ENCODE measurements at regions not wholly inside any gene's neighbourhood (a gene's known extent, or its start where the extent isn't known, plus 50 kb on each side); places are given as distances from the start of the nearest gene placed in this dataset.

DNA sequence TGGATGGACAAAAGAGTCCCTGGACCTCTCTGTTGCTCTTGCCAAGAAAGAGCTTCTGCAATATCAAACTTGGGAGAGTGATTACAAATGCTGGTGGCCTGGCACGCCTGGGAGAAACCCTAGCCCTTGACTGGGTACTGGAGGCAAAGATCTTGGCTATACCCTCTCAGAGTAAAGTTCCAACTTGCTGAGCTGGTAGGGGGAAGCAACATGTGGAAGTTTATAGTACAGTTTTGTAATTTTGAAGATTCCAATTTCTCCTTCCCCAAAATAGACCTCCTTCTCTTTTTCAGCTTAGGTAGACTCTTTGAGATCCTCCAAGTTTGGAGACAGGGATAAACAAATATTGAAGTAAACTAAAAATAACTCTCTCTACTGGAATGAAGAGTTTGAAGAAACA is 645.3 kb downstream of the NR4A2 start:
- BruUV-seq (replicated peaks), result no TSS peak
- dilution Hi-C loops (cut with MboI; ENCODE audit: extremely low pct_ligation_motif_present, low sequenced_read_pairs), result no loop called here
- POLR2A ChIA-PET, result no interaction called here

More for the DNA sequence above, 645.3 kb downstream of the NR4A2 start:
- H3K79me2 ChIP-seq (ENCODE audit: control insufficient read depth, insufficient read depth, low read length), result no peaks in the 10 kb centered on the region
- no peak overlapping the region for H3K4me3 ChIP-seq (replicated peaks in 1 of 3; ENCODE audit: insufficient read depth in 1 of 3, low read depth in 1 of 3, low read length in 3 of 3)
- no peaks in the 10 kb centered on the region for H3K9me1 ChIP-seq (replicated peaks; ENCODE audit: control insufficient read depth, extremely low read depth, insufficient read depth, low read length)
- H3K27me3 ChIP-seq (ENCODE audit: control insufficient read depth in 2 of 2, insufficient read depth in 2 of 2, low read length in 2 of 2), result no peaks in the 10 kb centered on the region
- H3K9ac ChIP-seq (replicated peaks; ENCODE audit: extremely low read depth, insufficient read depth, low read length), result no peak overlapping the region
- intact Hi-C loops (cut with micrococcal nuclease), result no loop called here
- no peaks in the 10 kb centered on the region for H3K36me3 ChIP-seq (ENCODE audit: control insufficient read depth in 2 of 2, extremely low read depth in 1 of 2, insufficient read depth in 2 of 2, low read length in 2 of 2)
- CTCF ChIA-PET, result no interaction called here
- no peak for TF ChIP-seq EZH2 (IDR thresholded peaks at IDR 0.05; ENCODE audit: borderline replicate concordance, low read depth, low read length, severe bottlenecking)
- no peak for TF ChIP-seq GATA2 (IDR thresholded peaks at IDR 0.05; ENCODE audit: insufficient read depth, insufficient read length, low read depth, low read length)
- TF ChIP-seq, protein P1, sequence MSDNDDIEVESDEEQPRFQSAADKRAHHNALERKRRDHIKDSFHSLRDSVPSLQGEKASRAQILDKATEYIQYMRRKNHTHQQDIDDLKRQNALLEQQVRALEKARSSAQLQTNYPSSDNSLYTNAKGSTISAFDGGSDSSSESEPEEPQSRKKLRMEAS (IDR thresholded peaks at IDR 0.05; ENCODE audit: insufficient read depth, insufficient read length), result no peak
- TF ChIP-seq FOS (IDR thresholded peaks at IDR 0.05; ENCODE audit: borderline replicate concordance, insufficient read depth, low read length), result no peak
- no peak for TF ChIP-seq POLR2AphosphoS5 (IDR thresholded peaks at IDR 0.05; ENCODE audit: insufficient read depth, low read depth, low read length)
- TF ChIP-seq POLR2A (IDR thresholded peaks at IDR 0.05; ENCODE audit: low read depth, low read length), result no peak
- no peak for TF ChIP-seq JUN (IDR thresholded peaks at IDR 0.05; ENCODE audit: borderline replicate concordance, insufficient read depth, insufficient read length, low read depth)
- no peak for TF ChIP-seq MYC (IDR thresholded peaks at IDR 0.05; ENCODE audit: low read depth, low read length)
- TF ChIP-seq, protein P2, sequence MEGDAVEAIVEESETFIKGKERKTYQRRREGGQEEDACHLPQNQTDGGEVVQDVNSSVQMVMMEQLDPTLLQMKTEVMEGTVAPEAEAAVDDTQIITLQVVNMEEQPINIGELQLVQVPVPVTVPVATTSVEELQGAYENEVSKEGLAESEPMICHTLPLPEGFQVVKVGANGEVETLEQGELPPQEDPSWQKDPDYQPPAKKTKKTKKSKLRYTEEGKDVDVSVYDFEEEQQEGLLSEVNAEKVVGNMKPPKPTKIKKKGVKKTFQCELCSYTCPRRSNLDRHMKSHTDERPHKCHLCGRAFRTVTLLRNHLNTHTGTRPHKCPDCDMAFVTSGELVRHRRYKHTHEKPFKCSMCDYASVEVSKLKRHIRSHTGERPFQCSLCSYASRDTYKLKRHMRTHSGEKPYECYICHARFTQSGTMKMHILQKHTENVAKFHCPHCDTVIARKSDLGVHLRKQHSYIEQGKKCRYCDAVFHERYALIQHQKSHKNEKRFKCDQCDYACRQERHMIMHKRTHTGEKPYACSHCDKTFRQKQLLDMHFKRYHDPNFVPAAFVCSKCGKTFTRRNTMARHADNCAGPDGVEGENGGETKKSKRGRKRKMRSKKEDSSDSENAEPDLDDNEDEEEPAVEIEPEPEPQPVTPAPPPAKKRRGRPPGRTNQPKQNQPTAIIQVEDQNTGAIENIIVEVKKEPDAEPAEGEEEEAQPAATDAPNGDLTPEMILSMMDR (IDR thresholded peaks at IDR 0.05; ENCODE audit: extremely low read depth in 1 of 2, insufficient read depth in 1 of 2, low read depth in 1 of 2, low read length in 2 of 2), result no peak
- no peaks in the 10 kb centered on the region for H4K20me1 ChIP-seq (replicated peaks; ENCODE audit: control insufficient read depth, extremely low read depth, insufficient read depth, low read length)
- H3K4me1 ChIP-seq (ENCODE audit: control insufficient read depth, extremely low read depth, insufficient read depth, low read length), result no peaks in the 10 kb centered on the region
- no peak for DNase-seq (ENCODE audit: low read depth, low spot score)
- no peaks in the 10 kb centered on the region for H3K9me3 ChIP-seq (replicated peaks; ENCODE audit: control insufficient read depth, insufficient read depth, low read length)
- no peak for FAIRE-seq
- no peak overlapping the region for H2AFZ ChIP-seq (ENCODE audit: low read depth, low read length)
- no peak overlapping the region for H3K27ac ChIP-seq (ENCODE audit: insufficient read depth, low read depth, low read length)
- no peak overlapping the region for H3K4me2 ChIP-seq (ENCODE audit: insufficient read depth, low read length)
